Right lobe of liver (tissue), 4 donors: ENCODE measurements at regions not wholly inside any gene's neighbourhood (a gene's known extent, or its start where the extent isn't known, plus 50 kb on each side); places are given as distances from the start of the nearest gene placed in this dataset.
A peak's percentile ranks its signal among the peaks of the same experiment; 100 is the strongest.

Experiments used
- CTCF ChIP-seq, 4 donors: fragments of 200-600 bp in 3 of 4; fragments of 450-650 bp in 1 of 4; IDR thresholded peaks; one replicate each; pipeline versions ENCODE4 v1.5.1 to v1.8.0; 2016 to 2022; ENCODE audit warnings: antibody characterized with exemption in 4 of 4, mild to moderate bottlenecking in 2 of 4
- POLR2A ChIP-seq: fragments of 450-650 bp; IDR thresholded peaks from one replicate; pipeline ENCODE4 v1.6.1; 2017; ENCODE audit warnings: antibody characterized with exemption, mild to moderate bottlenecking
- donor health status: DM: no; HTN: no; CAD: no.
- donor health status: DM: no; HTN: no; CAD: no.
- donor health status: DM: no; HTN: yes; CAD: no.

GRCh38 chr2:42979416-42979869, 187.1 kb upstream of the HAAO start:
- TF ChIP-seq CTCF (IDR thresholded peaks at IDR 0.05) (peak; percentile 8 to 36 (median 26)), POLR2A (no peak)
